ENCODE measurements at regions not wholly inside any gene's neighbourhood (a gene's known extent, or its start where the extent isn't known, plus 50 kb on each side); places are given as distances from the start of the nearest gene placed in this dataset.

- H3K27ac ChIP-seq, result no peak overlapping the region
These were observed 374.6 kb upstream of the ASIC2 start for GRCh38 chr17:33667671-33668070.

GRCh38 chr17:33668516-33668915 lies 375.4 kb upstream of the ASIC2 start:
- TF ChIP-seq POLR2AphosphoS5 (IDR thresholded peaks at IDR 0.05) (no peak), CTCF (IDR thresholded peaks at IDR 0.05) (no peak), EP300 (IDR thresholded peaks at IDR 0.05) (no peak), POLR2A (IDR thresholded peaks at IDR 0.05) (no peak)
- H3K27me3 ChIP-seq, result peaks cover 8% of the 10 kb centered on the region
- peaks cover 20% of the 10 kb centered on the region for H3K4me1 ChIP-seq
- 93% methylated on average over 3 of the region's 3 CpGs for WGBS
- no peaks in the 10 kb centered on the region for H3K9me3 ChIP-seq
- no peaks in the 10 kb centered on the region for H3K36me3 ChIP-seq
- H3K4me3 ChIP-seq, result no peak overlapping the region
- H3K27ac ChIP-seq, result no peak overlapping the region
- no peak for DNase-seq (ENCODE audit: low spot score in 2 of 2)

More at GRCh38 chr17:33667671-33668070, 374.6 kb upstream of the ASIC2 start:
- Histone ChIP-seq H3K9me3 (no peaks in the 10 kb centered on the region), H3K36me3 (no peaks in the 10 kb centered on the region), H3K27me3 (peaks cover 2% of the 10 kb centered on the region), H3K4me3 (no peak overlapping the region), H3K4me1 (peaks cover 20% of the 10 kb centered on the region)
- 32% methylated on average over 4 of the region's 4 CpGs for WGBS
- TF ChIP-seq POLR2A (IDR thresholded peaks at IDR 0.05) (no peak), EP300 (IDR thresholded peaks at IDR 0.05) (no peak), CTCF (IDR thresholded peaks at IDR 0.05) (no peak), POLR2AphosphoS5 (IDR thresholded peaks at IDR 0.05) (no peak)
- no peak for DNase-seq (ENCODE audit: low spot score in 2 of 2)

GRCh38 chr17:33671491-33671890 lies 378.4 kb upstream of the ASIC2 start:
- peaks cover 17% of the 10 kb centered on the region for H3K4me1 ChIP-seq
- no peak for TF ChIP-seq EP300 (IDR thresholded peaks at IDR 0.05)
- no peak for TF ChIP-seq CTCF (IDR thresholded peaks at IDR 0.05)
- TF ChIP-seq POLR2AphosphoS5 (IDR thresholded peaks at IDR 0.05), result no peak
- TF ChIP-seq POLR2A (IDR thresholded peaks at IDR 0.05), result no peak
- WGBS, result 92% methylated on average over 5 of the region's 5 CpGs

GRCh38 chr17:33674685-33675084 lies 381.6 kb upstream of the ASIC2 start:
- H3K27ac ChIP-seq, result no peak overlapping the region
- DNase-seq (ENCODE audit: low spot score in 2 of 2), result peak in 1 of 2 donors; percentile 65
- H3K4me1 ChIP-seq, result no peaks in the 10 kb centered on the region
- 34% methylated on average over 8 of the region's 8 CpGs for whole genome bisulfite sequencing
- no peak overlapping the region for H3K4me3 ChIP-seq
- H3K27me3 ChIP-seq, result peaks cover 11% of the 10 kb centered on the region
- H3K9me3 ChIP-seq, result no peaks in the 10 kb centered on the region
- no peaks in the 10 kb centered on the region for H3K36me3 ChIP-seq
- TF ChIP-seq CTCF (IDR thresholded peaks at IDR 0.05), result peak; percentile 39 to 78
- no peak for TF ChIP-seq EP300 (IDR thresholded peaks at IDR 0.05)
- TF ChIP-seq POLR2A (IDR thresholded peaks at IDR 0.05), result no peak

More at GRCh38 chr17:33671491-33671890, 378.4 kb upstream of the ASIC2 start:
- Histone ChIP-seq H3K9me3 (no peaks in the 10 kb centered on the region), H3K27me3 (peaks cover 11% of the 10 kb centered on the region), H3K4me3 (no peak overlapping the region), H3K27ac (no peak overlapping the region), H3K36me3 (no peaks in the 10 kb centered on the region)
- DNase-seq (ENCODE audit: low spot score in 2 of 2), result no peak

- no peak overlapping the region for H3K27ac ChIP-seq
- no peak for TF ChIP-seq EP300 (IDR thresholded peaks at IDR 0.05)
- WGBS, result 60% methylated on average over 3 of the region's 3 CpGs
- peaks cover 11% of the 10 kb centered on the region for H3K27me3 ChIP-seq
- DNase-seq (ENCODE audit: low spot score in 2 of 2), result no peak
- H3K9me3 ChIP-seq, result no peaks in the 10 kb centered on the region
- no peaks in the 10 kb centered on the region for H3K36me3 ChIP-seq
- H3K4me3 ChIP-seq, result no peak overlapping the region
- H3K4me1 ChIP-seq, result no peaks in the 10 kb centered on the region
These were observed 383.3 kb upstream of the ASIC2 start for GRCh38 chr17:33676444-33676843.

- 69% methylated on average over 6 of the region's 6 CpGs for WGBS
- no peak overlapping the region for H3K27ac ChIP-seq
- H3K27me3 ChIP-seq, result no peaks in the 10 kb centered on the region
- no peaks in the 10 kb centered on the region for H3K4me1 ChIP-seq
- no peak for DNase-seq (ENCODE audit: low spot score in 2 of 2)
- TF ChIP-seq CTCF (IDR thresholded peaks at IDR 0.05) (no peak), EP300 (IDR thresholded peaks at IDR 0.05) (no peak), POLR2A (IDR thresholded peaks at IDR 0.05) (no peak), POLR2AphosphoS5 (IDR thresholded peaks at IDR 0.05) (no peak)
- H3K9me3 ChIP-seq, result no peaks in the 10 kb centered on the region
- no peak overlapping the region for H3K4me3 ChIP-seq
- H3K36me3 ChIP-seq, result no peaks in the 10 kb centered on the region
These were observed 386.5 kb upstream of the ASIC2 start for GRCh38 chr17:33679595-33679994.
